NCI-H1417 treated with DMSO at 0.1 percent for 48 hours (cell line): ENCODE measurements at regions not wholly inside any gene's neighbourhood (a gene's known extent, or its start where the extent isn't known, plus 50 kb on each side); places are given as distances from the start of the nearest gene placed in this dataset.

Experiments
- DNase-seq: peaks from one replicate; lab custom pipeline; 2025; lab: John Stamatoyannopoulos, UW

DNA sequence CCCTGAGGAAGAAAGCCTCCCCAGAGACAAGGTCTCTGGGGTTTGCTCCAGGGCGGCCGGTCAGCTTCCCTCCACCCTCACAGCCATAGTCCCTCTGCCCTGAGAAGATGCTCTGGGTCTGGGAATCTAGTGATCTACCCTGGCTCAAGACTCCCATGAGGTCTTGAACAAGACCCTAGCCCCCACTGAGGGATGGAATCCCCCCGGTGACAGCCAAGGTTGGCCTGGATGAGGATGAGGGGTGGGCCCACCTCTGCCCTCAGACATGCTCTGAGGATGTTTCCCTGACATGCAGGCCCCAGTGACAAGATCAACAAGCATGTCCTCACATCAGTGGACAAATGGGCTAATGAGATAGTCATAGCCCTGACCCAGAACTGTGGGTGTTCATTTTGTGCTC, 138.6 kb downstream of the C5orf15 start:
- DNase-seq, result no peak

DNA sequence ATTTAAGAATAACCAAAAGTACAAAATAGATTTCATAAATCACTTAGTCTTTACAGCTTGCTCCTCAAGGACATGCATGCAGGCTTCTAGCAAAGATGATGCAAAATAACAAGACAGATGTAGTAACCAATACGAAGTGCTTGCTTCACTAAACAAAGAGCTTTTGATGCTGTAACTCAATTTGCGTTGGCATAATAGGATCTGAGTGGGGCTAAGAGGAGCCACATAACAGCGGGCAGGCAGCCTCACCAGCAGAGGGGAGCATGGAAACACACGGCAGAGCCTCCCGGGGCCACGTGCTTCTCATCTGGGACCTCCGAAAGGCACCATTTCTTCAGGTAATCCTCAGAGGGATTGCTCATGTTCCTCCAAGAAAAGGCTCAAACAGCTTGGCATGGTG, 139.7 kb downstream of the C5orf15 start:
- DNase-seq, result no peak

DNA sequence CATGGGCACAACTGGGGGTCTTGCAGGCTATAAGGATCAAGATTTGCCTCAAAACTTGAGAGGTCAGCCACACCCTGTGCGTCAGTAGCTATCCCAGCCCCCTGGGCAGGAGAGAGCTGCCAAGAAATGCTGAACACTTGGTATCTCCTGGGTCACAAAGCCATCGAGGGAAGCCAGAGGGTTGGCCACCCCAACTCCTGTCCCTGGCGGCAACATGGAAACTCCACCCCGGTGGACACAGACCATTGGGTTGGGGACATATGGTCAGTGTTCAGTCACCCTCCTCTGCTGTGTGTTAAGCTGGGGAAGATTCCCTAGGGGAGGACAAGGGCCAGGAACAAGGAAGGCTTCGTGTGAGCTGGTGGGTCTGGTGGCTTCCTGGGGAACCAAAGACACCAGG, 140.6 kb downstream of the C5orf15 start:
- DNase-seq, result no peak

DNA sequence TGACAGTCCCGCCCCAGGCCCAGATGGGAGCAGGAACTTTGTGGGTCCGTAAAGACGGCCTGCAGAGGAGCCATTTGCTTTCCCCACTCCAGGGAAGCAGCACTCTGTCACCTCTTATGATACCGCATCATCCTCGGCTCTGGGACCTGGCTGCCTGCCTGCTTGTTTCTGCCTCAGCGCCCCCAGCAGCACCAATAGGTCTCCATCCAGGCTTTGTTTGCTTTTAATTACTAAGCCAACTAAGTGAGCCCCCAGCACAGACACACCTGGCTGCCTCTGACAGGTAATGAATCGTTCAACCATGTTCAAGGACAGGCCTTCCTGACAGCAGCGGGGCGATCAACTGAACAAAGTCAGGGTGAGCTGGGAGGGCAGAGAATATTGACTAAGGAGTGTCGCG, 141.4 kb downstream of the C5orf15 start:
- peak; percentile 35 for DNase-seq

DNA sequence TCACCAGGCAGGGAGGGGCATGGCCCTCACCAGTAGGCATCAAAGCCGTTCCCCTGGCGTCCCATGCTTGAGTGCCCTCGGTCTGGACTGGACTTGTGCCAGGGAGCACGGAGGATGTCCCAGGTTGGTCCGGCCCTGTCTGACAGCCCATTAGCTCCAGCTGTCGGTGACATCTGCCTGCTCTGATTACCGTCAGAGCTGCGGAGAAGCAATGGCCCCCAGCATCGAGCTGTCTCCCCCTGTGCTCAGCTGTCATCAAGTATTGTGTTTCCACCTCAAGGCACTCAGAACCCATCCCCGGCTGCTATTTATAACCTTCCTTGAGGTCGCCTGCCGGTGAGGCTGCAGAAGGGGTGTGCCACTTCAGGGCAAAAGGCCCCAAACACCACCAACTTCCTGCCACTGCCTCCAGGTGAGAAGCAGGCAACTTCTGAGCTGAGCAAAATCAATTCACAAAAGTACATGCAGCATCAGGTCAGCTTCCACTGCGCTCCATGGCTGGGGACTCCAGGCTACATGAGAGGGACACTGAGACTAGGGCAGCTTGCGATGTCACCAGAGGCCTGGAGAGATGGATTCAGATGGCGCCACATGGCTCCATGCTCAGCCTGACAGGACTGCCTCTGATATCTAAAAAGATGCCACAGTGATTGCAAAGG, 142.7 kb downstream of the C5orf15 start:
- DNase-seq, result no peak

DNA sequence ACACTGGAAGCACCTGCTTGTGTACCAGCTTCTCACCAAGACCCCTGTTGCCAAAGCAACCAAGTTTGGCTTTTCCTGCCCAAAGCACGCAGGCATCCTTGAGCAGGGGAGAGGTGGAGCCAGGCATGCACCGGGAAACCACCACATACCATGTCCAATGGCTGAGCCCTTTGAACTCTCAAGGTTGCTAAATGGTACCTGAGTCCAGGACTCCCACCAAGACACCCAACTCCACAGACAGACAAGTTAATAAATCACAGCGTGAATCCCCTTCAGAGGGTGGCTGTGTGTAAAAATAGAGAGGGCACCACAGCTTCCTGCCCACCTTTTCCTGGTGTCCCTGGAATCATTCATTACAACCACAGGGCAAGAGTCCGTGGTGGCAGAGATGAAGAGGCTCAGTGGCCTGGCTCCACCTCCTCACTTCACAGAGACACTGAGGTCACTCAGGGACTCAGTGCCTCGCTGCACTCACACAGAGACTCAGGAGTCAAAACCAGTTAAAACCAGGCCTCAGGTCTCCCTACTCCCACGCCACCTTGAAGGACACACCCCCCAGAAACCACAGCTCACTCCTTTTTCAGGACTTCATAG, 143.7 kb downstream of the C5orf15 start:
- no peak for DNase-seq

DNA sequence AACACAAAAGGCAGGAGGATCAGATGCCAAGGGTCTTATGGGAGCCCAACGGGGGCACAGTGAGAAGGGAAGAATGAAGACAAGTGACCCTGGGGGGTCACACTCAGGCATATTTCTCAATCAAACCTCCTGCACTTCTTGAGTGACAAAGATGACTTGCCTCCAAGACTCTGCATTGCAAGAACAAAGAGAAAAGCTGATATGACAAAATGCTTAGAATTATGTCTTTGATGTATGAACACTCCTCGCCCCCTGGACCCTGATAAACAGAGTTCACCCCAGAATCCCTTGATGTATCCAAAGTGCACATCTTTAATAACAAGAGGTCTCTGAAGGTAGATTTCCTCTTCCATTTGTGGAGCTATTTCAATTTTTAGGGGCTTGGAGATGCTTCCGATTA, 146.5 kb downstream of the C5orf15 start:
- no peak for DNase-seq

DNA sequence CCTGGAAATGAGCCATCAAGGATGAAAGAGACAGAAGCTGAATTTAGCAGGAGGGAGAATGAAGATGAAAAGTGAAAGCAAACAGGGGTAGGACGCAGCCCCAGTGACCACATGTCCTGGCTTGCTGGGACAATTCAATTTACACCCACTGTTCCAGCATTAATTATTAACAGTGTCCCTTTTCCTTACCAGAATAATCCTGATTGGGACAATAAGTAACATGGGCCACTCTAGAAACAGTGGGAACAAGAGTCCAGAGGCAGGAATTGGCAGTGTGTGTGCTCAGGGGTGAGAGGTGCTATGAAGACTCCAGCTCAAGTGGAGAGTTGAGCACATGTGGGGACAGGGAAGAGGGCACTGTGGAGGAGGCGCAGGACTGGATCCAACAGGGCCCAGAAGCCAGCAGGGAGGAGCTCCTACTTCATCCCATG, 147.1 kb downstream of the C5orf15 start:
- no peak for DNase-seq

DNA sequence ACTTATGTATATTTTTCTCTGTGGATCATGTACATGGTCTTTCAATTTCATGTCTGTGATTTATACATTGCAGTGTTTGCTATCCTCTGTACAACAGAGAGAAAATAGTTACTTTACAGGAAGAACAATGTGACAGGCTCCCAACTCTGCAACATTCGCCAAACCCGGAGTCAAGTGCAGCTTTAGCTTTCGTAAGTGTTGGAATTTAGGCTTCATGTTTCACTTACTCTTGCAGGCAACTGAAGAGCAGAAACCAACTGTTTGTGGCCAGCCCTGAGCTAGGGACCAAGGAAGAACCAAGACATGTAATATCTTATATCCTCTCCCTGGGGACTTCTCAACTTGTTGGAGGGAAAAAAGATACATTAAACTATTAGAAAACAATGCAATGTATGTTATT, 147.9 kb downstream of the C5orf15 start:
- DNase-seq, result no peak

DNA sequence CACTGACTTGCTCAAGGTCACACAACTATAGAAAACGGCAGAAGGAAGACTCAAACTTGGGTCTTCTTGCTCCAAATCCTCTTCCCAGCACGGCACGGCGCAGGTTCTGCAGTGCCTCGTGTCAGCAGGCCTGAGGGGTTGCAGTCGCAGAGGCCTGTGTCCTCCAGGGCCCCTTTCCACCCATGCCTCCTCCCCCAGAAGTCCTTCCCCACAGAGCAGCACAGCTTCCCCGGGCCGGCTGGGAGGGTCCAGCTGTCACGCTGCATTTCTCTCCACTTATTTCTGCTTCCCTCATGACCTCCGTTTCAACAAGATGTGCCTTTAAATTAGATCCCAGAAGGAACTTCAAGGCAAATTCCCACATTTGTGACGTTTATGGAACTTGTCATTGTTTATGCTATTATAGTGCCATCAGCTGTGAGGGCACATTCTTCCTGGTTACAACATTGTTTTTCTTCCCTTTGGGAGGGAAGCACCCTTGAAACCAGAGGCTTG, 148.4 kb downstream of the C5orf15 start:
- DNase-seq, result no peak

DNA sequence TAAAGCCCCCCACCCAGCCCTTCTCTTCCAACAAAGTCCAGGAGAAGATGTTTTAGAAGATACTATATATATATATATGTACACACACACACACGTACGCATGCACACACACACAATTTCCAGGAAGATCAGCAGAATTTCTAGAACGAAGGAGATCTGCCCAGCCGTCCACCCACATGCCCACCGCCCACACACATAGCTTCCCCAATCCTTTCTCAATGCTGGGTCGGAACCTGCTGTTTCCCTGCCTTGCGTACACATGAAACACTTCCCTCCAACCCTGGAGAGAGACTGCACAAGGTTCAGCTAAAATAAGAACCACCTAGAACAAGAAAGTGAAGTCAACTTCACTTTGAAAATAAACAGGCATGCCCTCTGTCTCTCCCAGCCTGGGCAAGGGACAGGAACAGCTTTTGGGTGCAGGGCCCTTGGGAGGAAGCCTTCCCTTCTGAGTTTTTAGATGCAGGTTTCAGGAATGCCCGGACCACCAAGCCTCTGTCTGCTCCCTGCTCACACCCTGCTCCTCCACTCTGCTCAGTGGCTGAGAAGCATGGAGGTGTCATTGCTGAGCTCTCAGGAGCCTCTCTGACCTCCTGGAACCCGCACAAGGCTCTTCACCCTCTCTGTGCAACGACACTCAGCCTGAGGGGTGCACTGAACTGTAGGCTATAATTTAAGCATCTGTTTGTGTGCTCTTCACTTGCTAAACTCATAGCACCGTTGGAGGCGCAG, 149.4 kb downstream of the C5orf15 start:
- no peak for DNase-seq

DNA sequence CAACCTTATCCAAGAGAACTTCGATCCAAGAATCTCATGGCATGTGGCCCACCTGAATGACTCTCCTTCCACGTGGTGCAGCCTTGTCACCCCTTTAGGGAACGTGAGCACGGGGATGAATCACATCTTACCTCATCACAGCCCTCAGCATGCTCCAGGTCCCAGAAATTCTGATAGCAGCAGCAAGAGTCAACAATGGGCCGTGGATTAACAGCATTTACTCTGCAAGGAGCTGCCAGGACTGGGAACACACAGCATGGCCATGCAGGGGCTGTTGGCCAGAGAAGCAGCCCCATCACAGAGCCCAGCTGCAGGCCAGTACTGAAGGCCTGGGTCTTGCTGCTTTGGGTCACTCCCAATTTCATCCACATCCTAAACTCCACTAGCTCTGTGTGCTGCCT, 150.4 kb downstream of the C5orf15 start:
- DNase-seq, result no peak

DNA sequence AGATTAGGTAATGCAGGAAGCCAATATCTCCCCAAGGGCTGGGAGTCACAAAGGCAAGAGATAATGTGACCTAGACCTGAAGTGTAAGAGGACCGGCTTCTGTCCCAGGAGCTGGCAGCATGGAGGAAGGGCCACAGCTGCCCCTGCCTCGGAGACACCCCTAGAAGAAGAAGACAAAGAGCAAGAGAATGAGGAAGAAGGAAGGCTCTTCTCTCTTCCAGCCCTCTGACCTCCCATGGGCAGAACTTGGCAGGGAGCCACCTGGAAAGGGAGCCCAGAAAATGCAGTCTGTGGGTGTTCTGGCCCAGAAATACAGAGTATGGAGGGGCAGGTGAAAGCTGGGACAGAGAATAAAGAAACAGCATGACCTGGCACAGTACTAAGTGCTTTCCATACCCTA, 151.0 kb downstream of the C5orf15 start:
- no peak for DNase-seq

DNA sequence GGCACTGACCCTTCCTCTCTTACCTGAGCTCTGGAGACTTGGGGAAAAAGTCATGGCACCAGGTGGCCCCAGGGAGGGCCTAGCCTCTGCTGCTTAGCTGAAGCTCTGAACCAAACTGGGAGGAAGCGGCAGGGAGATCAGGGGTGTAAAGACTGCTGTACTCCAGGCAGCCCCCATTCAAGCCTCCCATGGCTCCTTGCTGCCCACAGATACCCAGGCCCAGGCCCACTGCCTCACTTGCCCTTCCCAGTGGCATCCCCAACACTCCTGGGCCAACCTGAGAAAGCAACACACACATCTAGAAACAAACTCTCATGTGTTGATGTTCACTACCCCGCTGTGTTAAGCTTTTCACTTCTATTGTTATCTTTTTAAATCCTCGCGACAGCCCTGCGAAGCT, 151.6 kb downstream of the C5orf15 start:
- DNase-seq, result no peak

DNA sequence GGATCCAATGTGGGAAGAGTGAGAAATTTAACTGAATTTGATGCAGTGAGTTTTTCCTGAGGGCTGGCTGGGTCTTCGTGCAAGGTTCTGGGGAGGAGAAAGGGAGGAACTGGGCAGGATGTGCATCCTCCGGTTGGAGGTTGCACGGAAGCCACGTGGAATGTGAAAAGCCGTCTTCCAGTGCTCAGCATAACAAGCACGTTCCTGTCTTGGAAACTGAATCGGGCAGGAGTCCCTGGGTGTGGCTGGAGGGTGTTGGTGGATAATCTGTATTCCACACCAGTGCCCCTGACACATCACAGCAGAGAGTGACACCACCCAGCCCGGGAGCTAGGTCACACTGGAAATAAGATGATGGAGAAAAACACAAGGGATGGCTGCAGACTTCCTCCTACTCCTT, 154.3 kb downstream of the C5orf15 start:
- DNase-seq, result no peak

DNA sequence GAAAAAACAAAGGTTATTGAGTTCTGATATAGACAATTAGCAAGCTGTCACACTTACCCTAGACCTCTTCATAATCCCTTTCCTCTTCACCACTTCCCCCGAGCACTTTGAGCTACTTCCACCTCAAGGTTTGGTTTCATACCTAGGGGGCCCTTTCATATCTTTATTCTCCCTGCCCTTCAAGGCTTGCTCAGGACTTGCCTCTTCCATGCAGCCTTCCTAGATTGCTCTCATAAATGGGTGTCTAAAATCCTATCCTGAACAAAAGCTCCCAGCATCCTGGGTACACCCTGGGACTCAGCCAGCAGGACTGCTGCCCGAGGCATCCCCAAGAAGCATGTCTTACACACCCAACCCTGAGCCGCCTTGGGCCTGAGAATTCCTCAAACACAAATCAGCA, 157.3 kb downstream of the C5orf15 start:
- no peak for DNase-seq

DNA sequence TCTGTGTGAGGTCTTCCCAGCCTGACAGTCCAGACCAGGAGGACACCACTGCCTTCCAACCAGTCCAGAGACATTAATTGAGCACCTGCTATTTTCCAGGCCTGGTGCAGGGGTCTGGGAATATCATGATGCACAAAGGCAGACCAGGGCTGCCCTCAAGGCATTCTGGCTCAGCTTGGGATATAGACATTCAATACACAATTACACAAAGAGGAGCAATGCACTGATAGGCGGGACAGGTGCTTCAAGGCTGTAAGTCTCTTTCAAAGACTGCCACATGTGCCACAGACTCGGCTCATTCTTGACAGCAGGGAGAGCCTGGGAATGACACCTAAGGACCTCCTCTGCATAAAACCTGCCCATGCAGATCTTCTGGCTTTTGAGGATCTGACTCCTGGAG, 158.6 kb downstream of the C5orf15 start:
- no peak for DNase-seq

DNA sequence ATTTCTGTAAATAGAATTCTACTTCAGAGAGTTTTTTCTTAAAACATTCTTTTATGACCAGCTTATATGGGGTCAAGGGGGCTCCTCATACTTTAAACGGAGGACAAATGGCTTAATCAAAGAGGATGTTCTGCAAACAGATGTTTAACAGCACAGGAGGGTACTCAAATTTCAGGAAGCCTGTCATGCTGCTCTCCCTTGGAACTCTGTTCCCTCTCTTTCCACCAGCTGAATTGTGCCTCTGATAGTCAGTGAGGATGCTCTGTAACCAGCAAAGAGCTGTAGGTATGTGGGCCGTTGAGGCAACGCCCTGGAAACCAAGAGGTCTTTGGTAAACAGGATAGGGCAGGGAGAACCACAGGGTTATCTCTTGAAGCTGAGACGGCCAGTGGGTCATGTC, 161.1 kb downstream of the C5orf15 start:
- DNase-seq, result no peak

DNA sequence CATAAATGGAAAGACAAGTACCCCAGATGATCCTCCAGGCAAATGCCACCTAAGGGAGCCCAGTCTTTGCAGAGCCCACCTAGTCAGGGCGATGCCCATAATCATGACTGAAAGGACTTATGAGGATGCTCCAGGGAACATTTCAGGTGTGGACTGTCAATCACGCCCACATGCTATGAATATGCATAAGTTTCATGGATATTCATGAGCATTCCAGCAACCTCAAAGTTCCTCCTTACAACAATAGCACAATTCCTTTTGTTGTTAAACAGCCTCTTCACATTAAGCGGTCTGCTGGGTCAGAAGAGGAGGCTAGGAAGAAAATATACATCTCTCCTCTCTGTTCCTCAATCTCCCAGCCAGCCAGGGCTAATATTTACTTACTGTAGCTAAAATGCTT, 161.6 kb downstream of the C5orf15 start:
- peak; percentile 9 for DNase-seq

DNA sequence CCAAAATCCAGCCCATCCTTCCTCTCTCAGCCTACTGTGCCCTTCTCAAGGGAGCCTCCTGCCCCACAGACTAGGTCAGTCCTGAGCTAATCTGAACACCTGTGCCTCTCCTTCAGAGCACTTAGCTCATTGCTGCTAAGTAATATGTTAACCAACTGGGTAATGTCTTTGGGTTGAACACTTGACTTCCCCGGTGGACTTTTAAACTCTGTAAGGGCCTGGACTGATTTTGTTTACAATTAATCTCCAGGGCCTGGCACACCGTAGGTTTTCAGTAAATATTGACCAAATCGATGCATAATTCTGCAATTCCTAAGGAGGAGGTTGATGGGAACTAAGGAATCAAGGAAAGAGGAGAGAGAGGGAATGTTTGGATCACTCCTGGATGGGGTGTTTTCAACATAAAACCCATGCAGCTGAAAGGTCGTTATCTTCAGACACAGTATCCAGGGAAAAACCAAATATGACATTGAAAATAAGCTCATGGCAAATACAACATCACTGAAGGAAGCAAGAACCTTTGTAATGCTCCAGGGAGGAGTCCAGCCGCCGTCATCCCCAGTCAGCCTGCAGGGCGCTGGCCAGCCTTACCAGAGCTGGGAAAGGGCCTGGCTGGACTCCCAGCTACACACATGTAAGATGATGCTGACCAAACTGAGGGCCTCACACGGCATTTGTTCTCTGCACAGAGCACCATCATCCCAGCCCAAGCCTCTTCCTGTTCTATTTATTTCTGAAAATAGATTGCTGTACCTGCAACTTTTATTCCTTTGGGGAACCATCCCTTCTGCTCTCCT, 166.3 kb downstream of the C5orf15 start:
- DNase-seq, result no peak

DNA sequence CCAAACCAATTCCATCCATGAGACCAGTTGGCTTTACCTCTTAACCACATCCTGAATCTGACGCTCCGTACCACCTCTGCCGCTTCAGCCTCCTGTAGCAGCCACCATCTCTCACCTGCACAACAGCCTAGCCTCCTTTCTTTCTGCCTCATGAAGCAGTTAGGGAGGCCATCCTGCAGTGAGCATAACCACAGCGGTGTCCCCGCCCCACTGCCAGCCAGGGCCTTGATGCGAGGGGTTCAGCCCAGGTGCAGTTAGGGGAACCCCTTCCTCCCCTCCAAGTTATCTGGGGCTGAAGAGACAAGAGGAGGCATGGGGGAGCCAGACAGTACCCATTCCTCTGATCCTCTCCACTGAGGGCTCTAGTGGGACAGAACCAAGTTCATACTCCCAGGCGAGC, 167.0 kb downstream of the C5orf15 start:
- DNase-seq, result no peak

DNA sequence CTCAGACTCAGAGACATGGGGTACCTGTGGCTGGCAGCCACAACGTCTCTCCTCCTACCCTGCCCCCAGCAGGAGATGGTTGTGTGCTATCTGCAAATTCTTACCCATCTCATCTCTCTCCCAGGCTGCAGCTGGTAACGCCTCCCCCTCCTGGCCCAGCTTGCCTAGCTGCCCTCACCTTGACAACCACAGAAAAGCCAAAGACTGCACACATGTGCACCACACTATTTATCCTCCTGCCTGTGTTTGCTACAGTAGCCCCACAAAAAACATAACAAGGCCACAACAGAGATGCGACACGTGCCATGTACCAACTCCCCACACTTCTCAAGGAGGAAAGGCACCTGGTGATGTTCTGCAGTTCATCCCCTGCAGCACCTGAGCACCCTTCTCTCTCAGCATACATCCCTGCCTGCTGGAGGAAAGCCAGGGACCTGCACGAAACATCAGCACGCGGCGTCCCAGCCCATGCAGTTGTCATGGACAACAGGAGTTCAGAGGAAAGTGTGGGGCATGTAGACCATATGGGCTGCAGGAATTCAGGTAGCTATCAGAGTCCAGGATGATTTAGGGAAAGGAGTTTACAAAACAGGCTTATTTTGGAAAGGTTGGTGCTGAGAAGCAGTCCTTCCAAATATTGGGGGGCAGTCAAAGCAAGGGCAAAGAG, 168.7 kb downstream of the C5orf15 start:
- no peak for DNase-seq
